GDM1 (cell line): ENCODE measurements at regions not wholly inside any gene's neighbourhood (a gene's known extent, or its start where the extent isn't known, plus 50 kb on each side); places are given as distances from the start of the nearest gene placed in this dataset.

Experiments
- DNase-seq: peaks from one replicate; lab custom pipeline; 2025; lab: John Stamatoyannopoulos, UW

GRCh38 chr5:35317586-35317985 lies 87.3 kb upstream of the PRLR start:
- DNase-seq = no peak

DNA sequence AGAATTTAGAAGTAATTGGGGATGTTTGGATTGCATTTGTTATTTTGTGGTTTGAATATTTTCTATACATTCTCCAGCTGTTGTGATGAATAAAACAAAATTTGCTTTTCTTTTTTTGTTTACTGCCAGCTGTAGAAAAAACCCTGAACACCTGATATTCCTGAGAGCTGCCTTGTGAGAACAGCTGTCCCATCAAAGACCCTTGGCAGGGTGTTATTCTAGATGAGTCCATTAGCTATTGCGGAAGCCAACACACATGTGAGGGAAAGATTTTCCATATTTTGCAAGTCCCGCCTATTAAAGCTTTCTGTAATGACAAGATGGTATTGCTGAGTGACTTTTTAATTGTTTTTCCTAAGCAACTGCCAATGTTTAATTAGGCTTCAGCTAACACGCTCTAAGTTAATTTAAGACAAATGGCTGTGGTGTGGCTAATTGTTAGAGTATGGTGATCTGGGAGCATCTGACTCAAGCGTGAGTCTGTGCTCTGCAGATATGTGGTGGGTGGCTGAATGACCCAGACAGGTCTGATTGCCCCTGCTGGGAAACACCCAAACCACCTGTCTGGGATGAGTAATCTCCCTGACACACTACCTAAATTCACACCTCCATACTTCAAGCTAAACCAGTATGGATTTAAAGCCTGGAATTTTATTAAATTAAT lies 86.5 kb upstream of the PRLR start:
- no peak for DNase-seq

GRCh38 chr5:35313291-35313690 lies 83.0 kb upstream of the PRLR start:
- no peak for DNase-seq

- no peak for DNase-seq
Measured at GRCh38 chr5:35312267-35312666, 82.0 kb upstream of the PRLR start.

- DNase-seq = no peak
Measured at GRCh38 chr5:35309365-35310130, 79.3 kb upstream of the PRLR start.

DNA sequence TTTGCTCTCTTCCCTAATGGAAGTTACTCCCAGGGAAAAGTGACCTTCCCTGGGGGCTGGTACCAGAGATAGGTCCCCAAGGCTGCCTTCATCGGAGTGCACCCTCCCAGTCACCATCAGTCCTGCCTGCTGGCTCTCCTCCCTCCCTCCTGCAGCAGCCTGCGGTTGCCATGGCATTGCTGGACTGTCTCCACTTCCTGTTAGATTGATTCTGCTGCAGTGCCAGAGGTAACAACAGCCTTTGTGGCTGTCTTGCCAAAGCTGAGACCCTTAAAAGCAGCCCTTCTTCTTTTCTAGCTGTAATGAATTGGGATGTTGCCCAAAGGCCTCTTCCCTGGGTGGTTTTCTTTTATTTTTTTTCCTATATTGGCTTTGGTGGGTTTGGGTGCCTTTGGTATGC lies 78.1 kb upstream of the PRLR start:
- DNase-seq = no peak

GRCh38 chr5:35306716-35307365 lies 76.6 kb upstream of the PRLR start:
- DNase-seq = no peak

- no peak for DNase-seq
Measured at GRCh38 chr5:35305336-35306020, 75.2 kb upstream of the PRLR start.

DNA sequence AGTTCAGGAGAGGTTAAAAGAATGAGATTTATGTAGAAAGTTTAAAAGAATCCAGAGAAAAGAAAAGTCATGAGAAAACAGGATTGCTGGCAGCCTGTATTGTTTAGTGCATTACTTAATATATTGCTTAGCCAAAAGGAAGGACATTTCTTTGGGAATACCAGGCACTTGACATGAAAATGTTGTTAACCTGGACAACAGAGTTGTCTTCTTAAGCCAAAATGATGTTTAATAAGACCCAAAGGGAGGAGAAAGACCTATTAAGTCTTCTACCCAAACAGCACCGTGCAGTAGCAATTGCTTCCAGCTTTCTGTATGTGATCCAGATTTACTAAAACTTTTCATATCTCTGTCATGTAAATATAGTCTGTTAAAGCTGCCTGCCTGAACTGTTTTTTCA lies 74.0 kb upstream of the PRLR start:
- DNase-seq = no peak

- DNase-seq = no peak
Measured at GRCh38 chr5:35303152-35303551, 72.9 kb upstream of the PRLR start.

DNA sequence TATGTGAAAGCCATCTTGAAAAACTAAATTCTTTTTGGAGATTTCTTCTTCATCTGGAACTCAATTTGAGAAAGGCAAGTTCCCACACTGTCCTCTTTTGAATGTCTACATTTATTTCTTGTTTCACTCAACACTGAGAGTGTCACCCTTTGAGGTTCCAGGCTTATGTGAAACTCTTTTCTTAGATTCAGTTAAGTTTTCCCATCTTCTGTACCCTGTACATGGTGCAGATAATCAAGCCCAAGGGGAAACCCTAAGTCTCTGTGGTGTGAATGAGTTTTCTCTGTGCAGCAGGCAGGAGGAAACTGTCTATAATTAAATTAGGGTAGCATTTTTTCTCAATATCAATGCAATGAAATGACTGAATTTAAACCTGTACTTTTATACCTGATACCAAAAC lies 72.3 kb upstream of the PRLR start:
- no peak for DNase-seq

DNA sequence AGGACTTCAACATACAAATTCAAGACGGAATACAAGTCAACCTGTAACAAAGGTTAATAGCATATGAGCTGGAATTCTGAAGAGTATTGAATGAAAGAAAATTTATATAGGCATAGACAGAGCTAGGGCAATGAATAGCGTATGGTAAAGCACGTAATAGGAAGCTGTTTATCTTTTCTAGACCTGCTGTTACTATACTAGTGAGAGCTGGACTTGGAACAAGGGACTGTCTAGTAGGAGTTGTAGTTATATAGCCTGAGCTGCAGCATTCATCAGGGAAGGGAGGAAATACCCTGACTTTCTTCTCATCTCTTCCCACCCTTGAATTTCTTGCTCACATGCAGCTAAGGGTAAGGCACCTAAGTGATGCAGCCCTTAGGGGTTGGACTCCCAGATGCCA lies 67.5 kb upstream of the PRLR start:
- DNase-seq = no peak

GRCh38 chr5:35294976-35295375 lies 64.7 kb upstream of the PRLR start:
- no peak for DNase-seq

DNA sequence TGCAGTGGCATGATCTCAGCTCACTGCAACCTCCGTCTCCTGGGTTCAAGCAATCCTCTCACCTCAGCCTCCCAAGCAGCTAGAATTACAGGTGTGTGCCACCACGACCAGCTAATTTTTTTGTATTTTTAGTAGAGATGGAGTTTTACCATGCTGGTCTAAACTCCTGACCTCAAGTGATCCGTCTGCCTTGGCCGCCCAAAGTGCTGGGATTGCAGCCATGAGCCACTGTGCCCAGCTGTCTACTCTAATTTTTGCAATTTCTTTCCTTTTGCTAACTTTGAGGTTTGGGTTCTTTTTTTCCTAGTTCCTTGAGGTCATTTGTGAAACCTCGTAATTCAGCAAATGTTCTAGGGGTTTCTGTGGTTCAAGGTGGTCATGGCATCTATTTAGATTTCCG lies 63.7 kb upstream of the PRLR start:
- DNase-seq = no peak

GRCh38 chr5:35285435-35285834 lies 55.1 kb upstream of the PRLR start:
- DNase-seq = no peak

- no peak for DNase-seq
Measured at GRCh38 chr5:35285011-35285410, 54.7 kb upstream of the PRLR start.

GRCh38 chr5:35284364-35284763 lies 54.1 kb upstream of the PRLR start:
- no peak for DNase-seq

GRCh38 chr5:35282810-35283209 lies 52.5 kb upstream of the PRLR start:
- DNase-seq = no peak

DNA sequence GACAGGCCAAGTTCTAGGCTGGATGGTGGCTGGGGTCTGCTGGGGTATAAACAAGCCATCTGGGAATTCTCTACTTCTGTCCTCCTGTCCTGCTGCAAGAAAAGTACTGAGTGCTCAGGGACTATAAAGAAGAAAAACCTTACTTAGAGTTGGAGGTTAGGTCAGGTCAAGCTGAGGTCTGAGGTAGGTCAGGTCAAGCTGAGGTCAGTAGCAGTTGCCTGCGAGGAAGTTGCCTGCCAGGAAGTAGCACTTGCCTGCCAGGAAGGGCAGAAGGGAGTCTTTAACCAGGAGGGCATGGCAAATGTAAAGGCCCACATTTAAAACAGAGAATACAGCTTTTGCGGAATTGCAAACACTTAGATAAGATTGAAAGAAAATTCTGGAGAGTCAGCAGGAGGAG lies 51.3 kb upstream of the PRLR start:
- DNase-seq = no peak
